Endothelial cell (in vitro differentiated cells): ENCODE measurements at regions not wholly inside any gene's neighbourhood (a gene's known extent, or its start where the extent isn't known, plus 50 kb on each side); places are given as distances from the start of the nearest gene placed in this dataset.

ENCODE experiments used
- DNase-seq: peaks from one replicate; pipeline ENCODE4 v3.0.0; 2021; ENCODE audit warnings: low spot score
- H3K27ac Mint-ChIP-seq: one replicate; pipeline ENCODE4 v1.8.0; 2021; ENCODE audit warnings: mixed read lengths, inconsistent platforms; ENCODE audit not compliant: unreplicated experiment
- H3K27me3 Mint-ChIP-seq: one replicate; pipeline ENCODE4 v1.8.0; 2021; ENCODE audit warnings: mild to moderate bottlenecking, moderate library complexity, mixed read lengths, inconsistent platforms; ENCODE audit not compliant: unreplicated experiment
- H3K36me3 Mint-ChIP-seq: one replicate; pipeline ENCODE4 v1.8.0; 2021; ENCODE audit warnings: mild to moderate bottlenecking, low read depth, mixed read lengths, inconsistent platforms; ENCODE audit not compliant: unreplicated experiment
- H3K4me1 Mint-ChIP-seq: one replicate; pipeline ENCODE4 v1.8.0; 2021; ENCODE audit warnings: mild to moderate bottlenecking, mixed read lengths, inconsistent platforms; ENCODE audit not compliant: unreplicated experiment
- H3K4me3 Mint-ChIP-seq: one replicate; pipeline ENCODE4 v1.8.0; 2021; ENCODE audit warnings: mild to moderate bottlenecking, mixed read lengths, inconsistent platforms; ENCODE audit not compliant: unreplicated experiment
- H3K9me3 Mint-ChIP-seq: one replicate; pipeline ENCODE4 v1.8.0; 2021; ENCODE audit warnings: mixed read lengths, inconsistent platforms; ENCODE audit not compliant: unreplicated experiment
- CTCF ChIP-seq: fragments of 200-600 bp; sonication (generic); IDR thresholded peaks from one replicate; pipeline ENCODE4 v1.5.0; 2021; ENCODE audit warnings: antibody characterized with exemption; ENCODE audit not compliant: unreplicated experiment

GRCh38 chrX:94058728-94059382 lies 384.8 kb downstream of the FAM133A start:
- H3K27ac Mint-ChIP-seq, result no peak overlapping the region
- peaks cover 2% of the 10 kb centered on the region for H3K27me3 Mint-ChIP-seq
- no peaks in the 10 kb centered on the region for H3K36me3 Mint-ChIP-seq
- TF ChIP-seq CTCF, result peak; percentile 52
- H3K9me3 Mint-ChIP-seq, result no peaks in the 10 kb centered on the region
- no peak overlapping the region for H3K4me3 Mint-ChIP-seq
- no peaks in the 10 kb centered on the region for H3K4me1 Mint-ChIP-seq
- peak; percentile 20 for DNase-seq

- Mint-ChIP-seq H3K36me3 (no peaks in the 10 kb centered on the region), H3K27ac (no peak overlapping the region), H3K27me3 (peaks cover 2% of the 10 kb centered on the region), H3K4me3 (no peak overlapping the region), H3K9me3 (no peaks in the 10 kb centered on the region), H3K4me1 (no peaks in the 10 kb centered on the region)
- TF ChIP-seq CTCF, result no peak
- no peak for DNase-seq
Measured at GRCh38 chrX:94065091-94065490, 391.1 kb downstream of the FAM133A start.

- Mint-ChIP-seq H3K4me3 (no peak overlapping the region), H3K27ac (no peak overlapping the region), H3K27me3 (no peaks in the 10 kb centered on the region), H3K4me1 (no peaks in the 10 kb centered on the region), H3K36me3 (no peaks in the 10 kb centered on the region), H3K9me3 (no peaks in the 10 kb centered on the region)
- no peak for DNase-seq
- TF ChIP-seq CTCF, result no peak
Measured at GRCh38 chrX:94089149-94089548, 415.1 kb downstream of the FAM133A start.

GRCh38 chrX:94097868-94098267 lies 423.9 kb downstream of the FAM133A start:
- TF ChIP-seq CTCF, result no peak
- Mint-ChIP-seq H3K27me3 (no peaks in the 10 kb centered on the region), H3K4me1 (no peaks in the 10 kb centered on the region), H3K27ac (no peak overlapping the region), H3K9me3 (no peaks in the 10 kb centered on the region), H3K4me3 (no peak overlapping the region), H3K36me3 (no peaks in the 10 kb centered on the region)
- DNase-seq, result no peak

- no peaks in the 10 kb centered on the region for H3K9me3 Mint-ChIP-seq
- no peaks in the 10 kb centered on the region for H3K27me3 Mint-ChIP-seq
- no peak for TF ChIP-seq CTCF
- no peak overlapping the region for H3K27ac Mint-ChIP-seq
- H3K36me3 Mint-ChIP-seq, result no peaks in the 10 kb centered on the region
- H3K4me1 Mint-ChIP-seq, result no peaks in the 10 kb centered on the region
- DNase-seq, result no peak
- no peak overlapping the region for H3K4me3 Mint-ChIP-seq
Measured at GRCh38 chrX:94107981-94108380, 434.0 kb downstream of the FAM133A start.
